Stimulated activated CD8-positive, alpha-beta memory T cell treated with anti-CD3 and anti-CD28 coated beads, Interleukin-4, amount 100 ng/mL, for 1 hour (primary cell): ENCODE measurements at regions not wholly inside any gene's neighbourhood (a gene's known extent, or its start where the extent isn't known, plus 50 kb on each side); places are given as distances from the start of the nearest gene placed in this dataset.

Experiments
- DNase-seq, 2 donors: peaks; one replicate each; pipeline ENCODE4 v3.0.0-alpha.2; 2020; ENCODE audit warnings: low read depth in 2 of 2, low spot score in 1 of 2

DNA sequence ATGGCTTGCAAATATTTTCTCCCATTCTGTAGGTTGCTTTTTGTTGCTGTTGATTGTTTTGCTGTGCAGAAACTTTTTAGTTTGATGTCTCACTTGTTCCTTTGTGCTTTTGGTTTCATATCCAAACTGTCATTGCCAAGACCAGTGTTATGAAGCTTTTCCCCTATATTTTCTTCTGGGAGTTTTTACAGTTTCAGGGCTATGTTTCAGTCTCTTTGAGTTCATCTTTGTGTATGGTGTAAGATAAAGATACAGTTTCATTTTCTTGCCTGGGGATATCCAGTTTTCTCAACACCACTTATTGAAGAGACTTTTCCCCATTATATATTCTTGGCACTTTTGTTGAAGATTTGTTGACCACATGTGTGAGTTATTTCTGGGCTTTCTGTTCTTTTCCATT, 139.9 kb downstream of the MRPL57 start:
- no peak for DNase-seq

- no peak for DNase-seq
Measured at GRCh38 chr13:21318891-21319532, 140.1 kb downstream of the ZDHHC20 start.

DNA sequence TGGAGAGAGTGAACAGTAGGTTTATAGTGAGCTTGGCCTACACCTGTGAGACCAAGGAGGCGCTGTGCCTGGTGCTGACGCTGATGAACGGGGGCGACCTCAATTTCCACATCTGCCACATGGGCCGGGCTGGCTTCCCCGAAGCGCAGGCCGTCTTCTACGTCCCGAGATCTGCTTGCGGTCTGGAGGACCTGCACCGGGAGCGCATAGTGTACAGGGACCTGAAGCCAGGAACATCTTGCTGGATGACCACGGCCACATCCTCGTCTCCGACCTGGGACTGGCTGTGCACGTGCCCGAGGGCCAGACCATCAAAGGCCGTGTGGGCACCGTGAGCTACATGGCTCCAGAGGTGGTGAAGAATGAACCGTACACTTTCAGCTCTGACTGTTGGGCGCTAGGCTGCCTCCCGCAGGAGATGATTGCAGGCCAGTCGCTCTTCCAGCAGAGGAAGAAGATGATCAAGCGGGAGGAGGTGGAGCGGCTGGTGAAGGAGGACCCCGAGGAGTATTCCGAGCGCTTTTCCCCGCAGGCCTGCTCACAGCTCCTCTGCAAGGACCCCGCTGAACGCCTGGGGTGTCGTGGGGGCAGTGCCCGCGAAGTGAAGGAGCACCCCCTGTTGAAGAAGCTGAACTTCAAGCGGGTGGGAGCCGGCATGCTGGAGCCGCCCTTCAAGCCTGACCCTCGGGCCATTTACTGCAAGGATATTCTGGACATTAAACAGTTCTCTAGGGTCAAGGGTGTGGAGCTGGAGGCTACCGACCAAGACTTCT, 139.0 kb downstream of the ZDHHC20 start:
- no peak for DNase-seq

GRCh38 chr13:21320642-21321034, 138.5 kb downstream of the ZDHHC20 start:
- DNase-seq: no peak

GRCh38 chr13:21321269-21321668, 137.8 kb downstream of the ZDHHC20 start:
- DNase-seq: no peak

GRCh38 chr13:21322327-21322965, 136.7 kb downstream of the ZDHHC20 start:
- no peak for DNase-seq
